HG03095 (cell line): ENCODE measurements at regions not wholly inside any gene's neighbourhood (a gene's known extent, or its start where the extent isn't known, plus 50 kb on each side); places are given as distances from the start of the nearest gene placed in this dataset.

ENCODE experiments used
- ATAC-seq: cut with Tn5 transposase; IDR thresholded peaks from one replicate; pipeline ENCODE4 v1.9.1; 2021; ENCODE audit warnings: moderate library complexity; ENCODE audit not compliant: unreplicated experiment

- ATAC-seq = no peak
These were observed 224.5 kb downstream of the VEGFC start for GRCh38 chr4:176568238-176568637.

DNA sequence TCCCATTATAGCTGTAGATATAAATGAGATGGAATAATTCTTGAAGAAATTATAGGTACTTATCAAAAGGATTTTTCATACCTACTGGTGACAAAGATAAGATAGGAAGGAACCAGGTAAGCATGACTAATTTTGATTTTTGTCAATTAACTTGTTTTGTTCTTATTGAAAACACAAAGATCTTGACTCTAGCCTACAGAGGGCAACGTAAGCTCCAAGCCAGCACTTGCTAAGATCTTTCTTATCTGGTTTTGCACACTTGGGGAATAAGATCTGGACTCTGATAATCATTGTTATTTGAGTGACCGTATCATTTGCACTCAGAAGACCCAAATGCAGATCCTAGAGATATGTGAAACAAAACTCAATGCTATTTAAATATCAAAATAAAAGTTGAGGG lies 223.4 kb downstream of the VEGFC start:
- no peak for ATAC-seq

- ATAC-seq = no peak
These were observed 221.5 kb downstream of the VEGFC start for GRCh38 chr4:176571206-176571605.

- ATAC-seq = no peak
These were observed 217.5 kb downstream of the VEGFC start for GRCh38 chr4:176575141-176575730.

DNA sequence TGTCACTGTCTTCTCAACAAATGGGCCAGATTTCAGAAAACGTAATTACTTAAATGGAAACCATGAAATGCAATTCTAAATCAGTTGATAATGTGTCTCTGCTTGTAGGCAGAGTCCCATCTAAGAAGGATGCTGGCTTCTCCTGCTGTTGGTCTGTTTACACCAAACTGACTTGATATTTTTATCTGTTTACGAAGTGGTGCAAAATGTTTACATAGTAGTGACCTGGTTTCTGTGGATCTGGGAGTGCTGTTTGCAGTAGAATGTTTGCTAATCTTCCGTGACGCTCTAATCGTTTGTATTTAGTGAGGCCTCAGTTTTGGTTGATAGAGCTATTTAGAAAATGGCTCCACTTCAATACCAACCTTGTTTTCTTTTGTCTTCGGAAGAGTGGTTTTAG lies 213.5 kb downstream of the VEGFC start:
- no peak for ATAC-seq

DNA sequence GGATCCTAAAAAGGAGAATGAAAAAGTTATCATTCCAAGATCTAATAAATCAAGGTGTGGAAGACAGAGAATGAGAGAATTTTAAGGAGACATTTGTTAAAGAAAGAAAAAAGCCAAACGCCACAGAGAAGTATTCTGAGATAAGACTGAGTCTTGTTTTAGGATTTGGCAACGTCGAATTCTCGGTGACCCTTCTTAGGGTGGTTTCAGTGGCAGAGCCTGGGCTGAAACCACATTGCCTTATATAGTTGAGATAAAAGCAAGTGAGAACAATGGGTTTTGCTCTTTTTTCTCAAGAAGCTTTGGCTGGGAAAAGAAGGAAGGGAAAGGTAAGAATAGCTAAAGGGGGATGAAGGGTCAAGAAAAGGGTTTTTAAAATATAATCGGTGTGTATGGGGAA lies 209.4 kb downstream of the VEGFC start:
- ATAC-seq = no peak

DNA sequence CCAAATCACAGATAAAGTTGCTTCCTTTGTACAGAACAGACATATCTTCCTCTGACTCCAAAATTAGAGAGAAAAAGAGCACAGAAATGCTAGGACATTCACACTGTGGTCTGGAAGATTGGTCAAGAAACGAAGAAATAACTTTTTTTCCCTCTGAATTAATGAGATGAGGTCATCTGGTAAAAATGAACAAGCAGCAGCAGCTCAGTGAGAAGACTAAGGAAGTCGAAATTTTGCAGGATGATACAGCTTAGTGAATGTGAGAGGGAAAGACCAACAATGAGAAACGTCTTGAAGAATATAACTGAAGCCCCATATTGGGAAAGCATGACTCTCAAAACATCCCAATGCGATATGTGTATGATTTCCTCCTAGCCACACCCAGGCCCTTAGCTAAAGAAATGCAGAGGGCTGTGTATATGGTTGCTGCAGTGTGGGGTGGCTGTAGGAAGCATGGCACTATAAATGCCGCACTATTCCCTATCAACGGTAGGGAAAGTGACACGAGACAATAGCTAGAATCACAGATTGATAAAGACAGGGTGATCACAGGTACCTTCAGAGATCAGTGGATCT lies 208.6 kb downstream of the VEGFC start:
- ATAC-seq = no peak

DNA sequence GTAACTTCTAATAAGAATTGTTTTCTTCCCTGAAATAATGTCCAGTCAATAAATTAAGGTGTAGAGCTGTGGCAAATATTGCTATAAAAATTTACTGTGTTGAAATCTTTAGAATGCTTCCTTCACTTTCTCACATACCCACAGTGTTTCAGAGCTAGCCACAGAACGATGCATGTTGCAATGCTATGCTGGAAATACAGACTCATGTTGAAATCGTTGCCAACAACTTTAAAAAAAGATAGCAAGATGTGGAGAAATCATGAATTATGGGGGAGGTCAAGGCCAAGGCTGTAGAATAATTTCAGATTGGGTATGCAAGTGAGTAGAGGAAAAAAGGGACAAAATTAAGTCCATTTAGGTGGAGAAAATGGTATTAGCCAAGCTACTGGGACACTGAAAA lies 204.8 kb downstream of the VEGFC start:
- ATAC-seq = no peak

GRCh38 chr4:176588436-176588835 lies 204.3 kb downstream of the VEGFC start:
- ATAC-seq = no peak

DNA sequence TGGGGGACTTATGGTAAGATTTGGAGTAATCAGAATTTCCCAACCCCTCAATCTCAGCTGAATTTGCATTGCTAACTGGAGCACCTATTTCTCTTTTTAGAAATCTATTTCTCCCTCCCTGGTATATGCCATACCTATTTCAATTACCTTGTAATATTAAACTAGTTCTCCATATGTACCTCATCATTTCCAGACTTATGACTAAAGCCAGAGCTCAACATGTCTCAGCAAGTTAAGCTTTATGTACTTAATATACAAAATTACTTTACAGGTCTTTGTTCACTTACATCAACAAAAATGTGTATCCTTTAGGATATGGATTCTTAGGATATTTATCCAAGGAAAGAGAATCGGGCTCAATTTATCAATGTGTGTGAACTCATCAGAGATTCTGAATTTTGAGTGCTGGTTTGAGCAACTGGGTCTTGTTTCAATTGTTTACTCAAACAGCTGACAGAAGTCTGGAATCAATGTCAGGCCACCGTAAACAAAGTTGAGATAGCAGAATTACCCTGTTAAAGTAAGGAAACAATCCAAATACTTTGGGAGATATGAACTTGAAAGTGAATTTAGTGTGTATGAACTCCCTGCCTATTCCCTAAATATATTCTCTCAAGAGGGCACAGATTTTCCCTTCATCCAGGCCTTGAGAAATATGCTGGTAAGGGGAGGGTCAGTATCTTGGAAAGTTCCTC lies 199.6 kb downstream of the VEGFC start:
- ATAC-seq = no peak

- no peak for ATAC-seq
These were observed 198.8 kb downstream of the VEGFC start for GRCh38 chr4:176593943-176594342.

DNA sequence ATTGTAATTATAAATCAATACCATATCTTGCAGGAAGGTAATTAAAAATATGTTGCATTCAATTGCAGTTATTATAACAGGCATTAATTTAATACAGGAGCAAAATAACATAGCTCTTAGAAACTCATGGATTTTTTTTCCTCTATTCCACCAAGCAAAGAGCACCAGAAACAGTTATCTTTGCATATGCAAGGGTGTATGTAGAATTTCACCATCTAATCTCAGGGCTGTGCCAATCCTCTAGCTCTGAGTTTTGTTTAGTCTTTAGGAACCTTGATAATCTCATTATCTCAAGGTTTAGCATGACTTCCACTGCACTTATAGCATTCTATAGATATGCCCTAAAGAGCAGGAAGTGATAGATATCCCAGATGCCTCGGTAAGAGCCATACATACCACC lies 197.5 kb downstream of the VEGFC start:
- ATAC-seq = no peak

- no peak for ATAC-seq
These were observed 191.6 kb downstream of the VEGFC start for GRCh38 chr4:176601124-176601523.

GRCh38 chr4:176607807-176608206 lies 184.9 kb downstream of the VEGFC start:
- ATAC-seq = no peak

DNA sequence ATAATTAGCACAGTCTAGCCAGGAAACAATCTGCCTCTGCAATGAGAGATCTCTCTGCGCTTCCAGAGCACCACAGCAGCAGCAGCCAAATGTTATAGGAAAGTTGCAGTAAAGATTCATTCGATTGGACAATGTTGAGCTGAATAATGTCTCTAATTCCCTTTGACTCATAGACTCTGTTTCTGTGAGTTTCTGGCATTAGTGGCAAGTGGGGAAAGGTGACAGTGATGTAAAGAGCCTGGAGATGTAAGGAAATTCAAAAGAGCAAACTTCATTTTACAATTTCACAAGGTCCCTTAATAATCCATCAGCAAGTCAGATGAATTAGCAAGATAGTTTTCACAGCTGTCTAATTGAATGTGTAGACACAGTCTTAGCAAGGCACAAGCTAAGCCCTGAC lies 184.4 kb downstream of the VEGFC start:
- no peak for ATAC-seq

DNA sequence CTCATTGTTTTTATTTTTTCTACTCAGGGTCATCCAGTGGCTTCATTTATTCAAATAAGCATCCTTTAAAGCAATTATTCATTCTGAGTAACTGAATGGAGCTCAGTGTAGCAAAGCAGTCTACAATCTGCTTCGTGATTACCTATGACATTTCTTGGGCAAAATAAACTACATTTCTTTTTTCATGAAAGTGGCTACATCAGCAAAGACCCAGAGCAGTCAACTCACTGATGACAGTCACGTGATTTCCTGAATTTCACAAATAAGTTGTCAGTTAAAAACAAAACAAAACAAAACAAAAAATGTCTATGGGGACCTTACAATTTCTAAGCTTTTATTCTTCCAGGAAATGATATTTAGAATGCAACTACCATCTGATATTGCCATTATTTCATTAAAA lies 182.1 kb downstream of the VEGFC start:
- ATAC-seq = no peak

DNA sequence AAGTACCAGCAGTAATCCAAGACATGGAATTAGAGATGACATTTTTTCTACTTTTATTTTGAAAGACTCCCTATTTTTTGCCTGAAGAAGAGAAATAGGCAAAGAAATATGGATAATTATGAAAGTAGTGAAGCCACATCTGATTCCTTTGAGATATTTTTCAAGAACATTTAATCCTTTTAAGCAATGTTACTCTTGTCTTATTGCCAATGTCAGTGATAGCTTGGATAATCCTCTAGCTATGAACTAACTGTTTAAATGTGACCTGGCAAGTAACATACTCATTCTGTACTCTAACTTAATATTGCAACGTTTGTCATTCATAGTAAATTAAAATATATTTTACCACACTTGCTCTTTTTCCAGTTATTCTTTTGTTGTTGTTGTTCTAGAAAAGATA lies 181.3 kb downstream of the VEGFC start:
- ATAC-seq = no peak

GRCh38 chr4:176611951-176612350 lies 180.8 kb downstream of the VEGFC start:
- no peak for ATAC-seq

- ATAC-seq = no peak
These were observed 177.9 kb downstream of the VEGFC start for GRCh38 chr4:176614793-176615192.

DNA sequence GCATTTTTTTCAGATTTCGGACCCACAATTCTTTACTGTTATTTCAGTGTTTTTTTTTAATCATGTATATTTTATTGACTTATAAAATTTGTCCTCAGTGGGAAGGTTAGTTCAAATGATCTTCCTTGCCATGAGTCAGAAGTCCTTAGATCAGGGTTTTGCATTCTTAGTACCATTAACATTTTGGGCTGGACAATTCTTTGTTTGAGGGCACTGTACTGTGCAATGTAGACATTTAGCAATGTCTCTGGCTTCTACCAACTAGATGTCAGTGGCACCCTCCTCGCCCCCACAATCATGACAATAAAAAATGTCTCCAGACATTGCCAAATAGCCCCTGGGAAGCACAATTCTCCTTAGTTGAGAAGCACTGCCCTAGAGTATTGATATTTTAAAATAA lies 176.6 kb downstream of the VEGFC start:
- ATAC-seq = no peak

GRCh38 chr4:176618138-176618537 lies 174.6 kb downstream of the VEGFC start:
- ATAC-seq = no peak

DNA sequence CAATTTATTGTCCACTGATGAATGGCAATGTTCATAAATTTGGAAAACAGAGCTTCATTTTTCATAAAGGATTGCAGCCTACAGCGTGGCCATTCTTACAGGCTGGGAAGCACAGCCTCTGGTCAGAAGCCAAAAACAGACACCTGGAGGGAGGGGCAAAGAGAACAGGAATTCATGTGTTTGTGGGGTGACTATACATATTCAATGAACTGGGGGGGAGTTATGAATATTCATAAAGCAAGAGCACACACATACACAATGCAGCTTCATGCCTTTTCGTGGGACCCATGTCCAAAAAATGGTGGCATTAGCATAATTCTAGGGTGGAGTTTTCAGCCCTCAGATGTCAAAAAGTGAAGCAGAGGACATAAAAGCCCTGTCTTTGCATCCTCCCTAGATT lies 173.3 kb downstream of the VEGFC start:
- ATAC-seq = no peak
